Astrocyte of the cerebellum (primary cell): ENCODE measurements at regions not wholly inside any gene's neighbourhood (a gene's known extent, or its start where the extent isn't known, plus 50 kb on each side); places are given as distances from the start of the nearest gene placed in this dataset.
"Not testable (repeated sequence)": the region's sequence is repeated elsewhere in the genome, so short reads cannot be mapped to it uniquely, and the experiment has no call there.

ENCODE experiments used
- DNase-seq: peaks from one replicate; pipeline ENCODE4 v3.0.0-alpha.2; 2011; ENCODE audit warnings: low read depth
- H3K4me3 ChIP-seq: 2 replicates; pipeline ENCODE4 v1.5.1; 2011; ENCODE audit warnings: mild to moderate bottlenecking, low read depth, low read length, moderate library complexity
- CTCF ChIP-seq: IDR thresholded peaks from 2 replicates; pipeline ENCODE4 v1.5.1; 2012; ENCODE audit warnings: low read length, low read depth, moderate library complexity, mild to moderate bottlenecking; ENCODE audit errors: missing control alignments
- in situ Hi-C: cut with HindIII; loops from 2 replicates; pipeline ENCODE4 v1.10.0; 2017; ENCODE audit warnings: low sequenced_read_pairs

GRCh38 chr5:142235870-142236672 is 88.8 kb downstream of the SPRY4 start:
- in situ Hi-C loops, result no loop called here
- H3K4me3 ChIP-seq, result no peak overlapping the region
- DNase-seq, result no peak
- TF ChIP-seq CTCF, result no peak

GRCh38 chr5:142235050-142235797 is 89.6 kb downstream of the SPRY4 start:
- no peak for TF ChIP-seq CTCF
- no peak overlapping the region for H3K4me3 ChIP-seq
- in situ Hi-C loops, result no loop called here
- DNase-seq, result no peak

- in situ Hi-C loops, result no loop called here
- no peak for TF ChIP-seq CTCF
- no peak for DNase-seq
- H3K4me3 ChIP-seq, result no peak overlapping the region
These were observed 91.5 kb downstream of the SPRY4 start for GRCh38 chr5:142233083-142234032.

- in situ Hi-C loops, DNase-seq, H3K4me3 ChIP-seq: not testable (repeated sequence)
These were observed 93.9 kb downstream of the SPRY4 start for GRCh38 chr5:142230949-142231348.

GRCh38 chr5:142225141-142225540 is 99.7 kb downstream of the SPRY4 start:
- no peak for TF ChIP-seq CTCF
- no peak overlapping the region for H3K4me3 ChIP-seq
- in situ Hi-C loops, result no loop called here
- DNase-seq, result no peak

- no peak for TF ChIP-seq CTCF
- in situ Hi-C loops, result no loop called here
These were observed 101.8 kb downstream of the SPRY4 start for GRCh38 chr5:142222866-142223558.

More at GRCh38 chr5:142222866-142223558, 101.8 kb downstream of the SPRY4 start:
- no peak overlapping the region for H3K4me3 ChIP-seq
- DNase-seq, result no peak
